ENCODE measurements at regions not wholly inside any gene's neighbourhood (a gene's known extent, or its start where the extent isn't known, plus 50 kb on each side); places are given as distances from the start of the nearest gene placed in this dataset.

DNA sequence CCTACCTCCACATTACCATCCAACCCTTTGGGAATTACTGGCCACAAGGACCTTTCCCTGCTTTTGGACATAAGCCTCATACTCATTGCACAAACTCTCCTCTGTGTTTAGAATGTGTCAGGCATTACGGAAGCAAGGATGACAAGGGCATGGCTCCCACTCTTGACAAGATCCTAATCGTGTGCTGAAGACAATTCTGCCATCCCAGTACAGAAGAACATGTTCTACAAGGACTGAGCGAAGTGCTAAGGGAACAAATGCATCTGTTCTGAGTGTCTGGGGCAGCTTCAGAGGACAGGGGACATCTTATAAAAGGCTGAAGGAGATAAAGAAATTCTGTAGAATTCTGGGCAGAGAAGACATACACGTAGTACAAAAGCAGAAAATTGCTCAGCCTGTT lies 378.5 kb upstream of the CAMK1G start:
- ATAC-seq (ENCODE audit: insufficient read depth, low read depth) = no peak
- Histone ChIP-seq H4K20me1 (ENCODE audit: insufficient read depth, low read length) (no peaks in the 10 kb centered on the region), H3K9ac (ENCODE audit: low read depth, low read length) (no peak overlapping the region), H3K4me3 (ENCODE audit: low read depth in 1 of 2, low read length in 2 of 2) (no peak overlapping the region), H3K4me1 (ENCODE audit: insufficient read depth, low read length) (no peaks in the 10 kb centered on the region), H3K79me2 (ENCODE audit: insufficient read depth, low read length) (no peaks in the 10 kb centered on the region), H2AFZ (ENCODE audit: low read depth, low read length) (no peak overlapping the region), H3K27ac (ENCODE audit: low read length) (no peak overlapping the region), H3K27me3 (ENCODE audit: insufficient read depth, low read length, poor library complexity) (peaks cover under 1% of the 10 kb centered on the region), H3K9me3 (ENCODE audit: insufficient read depth, low read length, severe bottlenecking) (no peaks in the 10 kb centered on the region), H3K36me3 (ENCODE audit: insufficient read depth, low read length) (no peaks in the 10 kb centered on the region), H3K4me2 (ENCODE audit: insufficient read depth, low read length) (no peak overlapping the region)
- DNase-seq = no peak
- TF ChIP-seq, protein P1, sequence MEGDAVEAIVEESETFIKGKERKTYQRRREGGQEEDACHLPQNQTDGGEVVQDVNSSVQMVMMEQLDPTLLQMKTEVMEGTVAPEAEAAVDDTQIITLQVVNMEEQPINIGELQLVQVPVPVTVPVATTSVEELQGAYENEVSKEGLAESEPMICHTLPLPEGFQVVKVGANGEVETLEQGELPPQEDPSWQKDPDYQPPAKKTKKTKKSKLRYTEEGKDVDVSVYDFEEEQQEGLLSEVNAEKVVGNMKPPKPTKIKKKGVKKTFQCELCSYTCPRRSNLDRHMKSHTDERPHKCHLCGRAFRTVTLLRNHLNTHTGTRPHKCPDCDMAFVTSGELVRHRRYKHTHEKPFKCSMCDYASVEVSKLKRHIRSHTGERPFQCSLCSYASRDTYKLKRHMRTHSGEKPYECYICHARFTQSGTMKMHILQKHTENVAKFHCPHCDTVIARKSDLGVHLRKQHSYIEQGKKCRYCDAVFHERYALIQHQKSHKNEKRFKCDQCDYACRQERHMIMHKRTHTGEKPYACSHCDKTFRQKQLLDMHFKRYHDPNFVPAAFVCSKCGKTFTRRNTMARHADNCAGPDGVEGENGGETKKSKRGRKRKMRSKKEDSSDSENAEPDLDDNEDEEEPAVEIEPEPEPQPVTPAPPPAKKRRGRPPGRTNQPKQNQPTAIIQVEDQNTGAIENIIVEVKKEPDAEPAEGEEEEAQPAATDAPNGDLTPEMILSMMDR (IDR thresholded peaks at IDR 0.05; ENCODE audit: borderline replicate concordance, extremely low read depth, low read length, poor library complexity, severe bottlenecking) = no peak
- no peak for TF ChIP-seq EZH2 (IDR thresholded peaks at IDR 0.05; ENCODE audit: borderline replicate concordance, low read depth, low read length, severe bottlenecking)

DNA sequence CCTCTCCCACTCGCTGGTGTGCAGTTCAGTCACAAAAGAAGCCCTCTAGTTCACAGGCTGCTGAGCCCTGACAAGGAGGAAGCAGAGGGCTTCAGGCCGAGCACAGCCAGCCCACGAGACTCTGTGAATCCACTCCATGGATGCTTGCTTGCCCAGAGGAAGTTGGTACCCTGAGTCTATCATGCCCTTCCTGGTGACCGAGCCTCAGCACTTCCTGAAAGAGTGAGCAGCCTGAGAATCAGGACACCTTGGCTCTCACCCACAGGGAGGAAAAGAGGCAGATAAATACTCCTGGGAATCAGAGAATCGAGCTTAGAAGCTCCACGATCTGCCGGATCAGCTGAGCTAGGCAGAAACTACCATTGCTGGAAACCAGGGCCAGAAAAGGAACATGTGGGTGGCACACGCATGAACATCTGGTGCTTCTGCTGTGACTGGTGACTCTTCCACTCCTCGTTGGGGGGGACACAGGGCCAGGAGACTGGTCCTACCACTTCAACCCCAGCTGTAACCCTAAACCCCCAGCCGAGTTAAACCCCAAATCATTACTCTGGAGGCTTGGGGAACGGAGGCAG lies 376.3 kb upstream of the CAMK1G start:
- TF ChIP-seq EZH2 (IDR thresholded peaks at IDR 0.05; ENCODE audit: borderline replicate concordance, low read depth, low read length, severe bottlenecking) = no peak
- TF ChIP-seq, protein P1 (IDR thresholded peaks at IDR 0.05; ENCODE audit: borderline replicate concordance, extremely low read depth, low read length, poor library complexity, severe bottlenecking) = no peak
- Histone ChIP-seq H2AFZ (ENCODE audit: low read depth, low read length) (no peak overlapping the region; the same call in 1 of the 2 replicates), H3K27ac (ENCODE audit: low read length) (no peak overlapping the region), H3K9ac (ENCODE audit: low read depth, low read length) (no peak overlapping the region), H3K79me2 (ENCODE audit: insufficient read depth, low read length) (no peaks in the 10 kb centered on the region), H4K20me1 (ENCODE audit: insufficient read depth, low read length) (no peaks in the 10 kb centered on the region), H3K36me3 (ENCODE audit: insufficient read depth, low read length) (no peaks in the 10 kb centered on the region), H3K27me3 (ENCODE audit: insufficient read depth, low read length, poor library complexity) (no peaks in the 10 kb centered on the region), H3K4me2 (ENCODE audit: insufficient read depth, low read length) (no peak overlapping the region), H3K4me3 (ENCODE audit: low read depth in 1 of 2, low read length in 2 of 2) (no peak overlapping the region), H3K9me3 (ENCODE audit: insufficient read depth, low read length, severe bottlenecking) (no peaks in the 10 kb centered on the region), H3K4me1 (ENCODE audit: insufficient read depth, low read length) (peaks cover 10% of the 10 kb centered on the region)
- DNase-seq (no peak), ATAC-seq (ENCODE audit: insufficient read depth, low read depth) (no peak)

DNA sequence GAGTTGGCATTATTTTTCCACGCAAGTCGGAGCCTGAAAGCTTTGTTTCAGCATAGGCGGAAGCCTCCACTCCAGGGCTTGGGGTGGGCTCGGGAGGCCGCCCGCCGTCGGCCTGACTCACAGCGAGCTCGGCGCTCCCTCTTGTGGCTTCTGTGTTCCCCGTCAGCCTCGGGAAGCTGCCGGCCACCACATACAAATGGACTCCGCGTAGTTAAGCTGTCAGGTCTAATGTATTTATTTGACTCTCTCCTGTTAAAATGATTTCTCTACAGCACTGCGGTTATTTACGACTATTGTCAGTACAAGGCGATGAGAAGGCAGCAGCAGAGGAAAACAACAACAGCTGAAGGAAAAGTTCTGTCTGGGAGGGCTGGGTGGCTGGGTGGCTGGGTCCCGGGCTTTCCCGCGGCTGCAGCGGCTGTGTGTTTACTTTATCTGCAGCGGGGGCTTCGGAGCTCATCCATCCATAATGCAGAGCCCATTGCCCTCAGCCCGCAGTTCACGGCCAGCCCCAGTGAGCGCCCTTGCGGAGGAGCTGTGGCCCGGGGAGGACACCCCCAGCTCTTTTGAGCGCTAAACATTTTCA lies 375.7 kb upstream of the CAMK1G start:
- H3K4me1 ChIP-seq (ENCODE audit: insufficient read depth, low read length) = peaks cover 10% of the 10 kb centered on the region
- no peak overlapping the region for H3K9ac ChIP-seq (ENCODE audit: low read depth, low read length)
- H3K79me2 ChIP-seq (ENCODE audit: insufficient read depth, low read length) = no peaks in the 10 kb centered on the region
- ATAC-seq (ENCODE audit: insufficient read depth, low read depth) (no peak), DNase-seq (no peak)
- H3K9me3 ChIP-seq (ENCODE audit: insufficient read depth, low read length, severe bottlenecking) = no peaks in the 10 kb centered on the region
- no peaks in the 10 kb centered on the region for H3K36me3 ChIP-seq (ENCODE audit: insufficient read depth, low read length)
- H2AFZ ChIP-seq (ENCODE audit: low read depth, low read length) = no peak overlapping the region
- no peak overlapping the region for H3K4me3 ChIP-seq (ENCODE audit: low read depth in 1 of 2, low read length in 2 of 2)
- H3K4me2 ChIP-seq (ENCODE audit: insufficient read depth, low read length) = no peak overlapping the region
- no peaks in the 10 kb centered on the region for H3K27me3 ChIP-seq (ENCODE audit: insufficient read depth, low read length, poor library complexity)
- H3K27ac ChIP-seq (ENCODE audit: low read length) = no peak overlapping the region
- no peaks in the 10 kb centered on the region for H4K20me1 ChIP-seq (ENCODE audit: insufficient read depth, low read length)
- TF ChIP-seq, protein P1 (IDR thresholded peaks at IDR 0.05; ENCODE audit: borderline replicate concordance, extremely low read depth, low read length, poor library complexity, severe bottlenecking) = no peak
- no peak for TF ChIP-seq EZH2 (IDR thresholded peaks at IDR 0.05; ENCODE audit: borderline replicate concordance, low read depth, low read length, severe bottlenecking)

Measured in DND-41 (cell line).